NT2/D1 (cell line): ENCODE measurements at regions not wholly inside any gene's neighbourhood (a gene's known extent, or its start where the extent isn't known, plus 50 kb on each side); places are given as distances from the start of the nearest gene placed in this dataset.

ENCODE experiments used
- SUZ12 ChIP-seq: IDR thresholded peaks from 2 replicates; pipeline ENCODE4 v1.6.1; 2011; ENCODE audit not compliant: insufficient read length, insufficient read depth; ENCODE audit errors: extremely low read depth
- YY1 ChIP-seq: IDR thresholded peaks from 2 replicates; pipeline ENCODE4 v1.6.1; 2011; ENCODE audit not compliant: insufficient read length, insufficient read depth
- ZNF274 ChIP-seq: IDR thresholded peaks from 2 replicates; pipeline ENCODE4 v1.6.1; 2011; ENCODE audit warnings: mild to moderate bottlenecking, low read depth, low read length

DNA sequence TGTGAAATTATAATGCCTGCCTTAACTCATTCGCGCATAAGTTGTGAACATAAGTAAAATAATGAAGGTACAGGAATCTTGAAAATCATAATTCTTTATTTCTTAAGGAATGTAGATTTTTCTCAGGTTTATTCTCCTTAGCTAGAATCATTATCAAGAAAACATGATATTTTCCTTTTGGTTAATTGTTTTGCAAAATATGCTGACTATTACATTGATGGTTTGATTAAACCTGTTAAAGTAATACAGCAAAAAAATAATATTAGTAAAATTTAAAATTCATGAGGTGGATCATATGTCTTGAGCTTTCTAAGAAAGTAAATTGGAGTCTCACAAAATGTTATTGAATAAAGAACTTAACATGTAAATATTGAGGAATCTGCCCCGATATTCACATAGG lies 178.7 kb upstream of the TRAM1L1 start:
- TF ChIP-seq ZNF274 (no peak), YY1 (no peak), SUZ12 (no peak)
